ENCODE measurements at regions not wholly inside any gene's neighbourhood (a gene's known extent, or its start where the extent isn't known, plus 50 kb on each side); places are given as distances from the start of the nearest gene placed in this dataset.

GRCh38 chr4:126495163-126495752 is 1137.5 kb upstream of the INTU start:
- intact Hi-C loops (cut with micrococcal nuclease), result no loop called here
- H3K27ac ChIP-seq (ENCODE audit: insufficient read depth, low read depth, low read length), result no peak overlapping the region
- H3K4me1 ChIP-seq (ENCODE audit: control insufficient read depth, extremely low read depth, insufficient read depth, low read length), result no peaks in the 10 kb centered on the region
- H3K4me3 ChIP-seq (replicated peaks in 1 of 3; ENCODE audit: insufficient read depth in 1 of 3, low read depth in 1 of 3, low read length in 3 of 3), result no peak overlapping the region
- no peak overlapping the region for H3K4me2 ChIP-seq (ENCODE audit: insufficient read depth, low read length)
- no peaks in the 10 kb centered on the region for H3K9me1 ChIP-seq (replicated peaks; ENCODE audit: control insufficient read depth, extremely low read depth, insufficient read depth, low read length)
- DNase-seq (ENCODE audit: low read depth, low spot score), result no peak
- H3K79me2 ChIP-seq (ENCODE audit: control insufficient read depth, insufficient read depth, low read length), result no peaks in the 10 kb centered on the region
- H3K9me3 ChIP-seq (replicated peaks; ENCODE audit: control insufficient read depth, insufficient read depth, low read length), result no peaks in the 10 kb centered on the region
- no peak overlapping the region for H3K9ac ChIP-seq (replicated peaks; ENCODE audit: extremely low read depth, insufficient read depth, low read length)
- H2AFZ ChIP-seq (ENCODE audit: low read depth, low read length), result no peak overlapping the region
- H3K36me3 ChIP-seq (ENCODE audit: control insufficient read depth in 2 of 2, extremely low read depth in 1 of 2, insufficient read depth in 2 of 2, low read length in 2 of 2), result no peaks in the 10 kb centered on the region
- H4K20me1 ChIP-seq (replicated peaks; ENCODE audit: control insufficient read depth, extremely low read depth, insufficient read depth, low read length), result no peaks in the 10 kb centered on the region
- dilution Hi-C loops (cut with MboI; ENCODE audit: extremely low pct_ligation_motif_present, low sequenced_read_pairs), result no loop called here
- ChIA-PET POLR2A (no interaction called here), CTCF (interaction anchor here (1.0 to 1.3 kb wide), 2 partner anchors 9 to 10 kb away, joined by 3 read pairs; no protein-coding TSS in a partner anchor)
- no peak for TF ChIP-seq MYC (IDR thresholded peaks at IDR 0.05; ENCODE audit: low read depth, low read length)
- TF ChIP-seq GATA2 (IDR thresholded peaks at IDR 0.05; ENCODE audit: insufficient read depth, insufficient read length, low read depth, low read length), result no peak
- no peak for TF ChIP-seq EZH2 (IDR thresholded peaks at IDR 0.05; ENCODE audit: borderline replicate concordance, low read depth, low read length, severe bottlenecking)
- TF ChIP-seq JUN (IDR thresholded peaks at IDR 0.05; ENCODE audit: borderline replicate concordance, insufficient read depth, insufficient read length, low read depth), result no peak
- TF ChIP-seq POLR2A (IDR thresholded peaks at IDR 0.05; ENCODE audit: low read depth, low read length), result no peak
- FAIRE-seq, result no peak
- BruUV-seq (replicated peaks), result no TSS peak
- H3K27me3 ChIP-seq (ENCODE audit: control insufficient read depth in 2 of 2, insufficient read depth in 2 of 2, low read length in 2 of 2), result no peaks in the 10 kb centered on the region

GRCh38 chr4:126512979-126513378 is 1119.8 kb upstream of the INTU start:
- FAIRE-seq, result no peak
- H3K27ac ChIP-seq (ENCODE audit: insufficient read depth, low read depth, low read length), result no peak overlapping the region
- no peaks in the 10 kb centered on the region for H3K36me3 ChIP-seq (ENCODE audit: control insufficient read depth in 2 of 2, extremely low read depth in 1 of 2, insufficient read depth in 2 of 2, low read length in 2 of 2)
- dilution Hi-C loops (cut with MboI; ENCODE audit: extremely low pct_ligation_motif_present, low sequenced_read_pairs), result no loop called here
- H2AFZ ChIP-seq (ENCODE audit: low read depth, low read length), result no peak overlapping the region
- no peaks in the 10 kb centered on the region for H3K9me1 ChIP-seq (replicated peaks; ENCODE audit: control insufficient read depth, extremely low read depth, insufficient read depth, low read length)
- H4K20me1 ChIP-seq (replicated peaks; ENCODE audit: control insufficient read depth, extremely low read depth, insufficient read depth, low read length), result no peaks in the 10 kb centered on the region
- ChIA-PET POLR2A (no interaction called here), CTCF (interaction anchor here (1.4 kb wide), 1 partner anchor 10 kb away, joined by 4 read pairs; no protein-coding TSS in a partner anchor)
- DNase-seq (ENCODE audit: low read depth, low spot score), result no peak
- H3K4me1 ChIP-seq (ENCODE audit: control insufficient read depth, extremely low read depth, insufficient read depth, low read length), result no peaks in the 10 kb centered on the region
- H3K4me3 ChIP-seq (replicated peaks in 1 of 3; ENCODE audit: insufficient read depth in 1 of 3, low read depth in 1 of 3, low read length in 3 of 3), result no peak overlapping the region
- no peaks in the 10 kb centered on the region for H3K27me3 ChIP-seq (ENCODE audit: control insufficient read depth in 2 of 2, insufficient read depth in 2 of 2, low read length in 2 of 2)
- H3K4me2 ChIP-seq (ENCODE audit: insufficient read depth, low read length), result no peak overlapping the region
- H3K79me2 ChIP-seq (ENCODE audit: control insufficient read depth, insufficient read depth, low read length), result no peaks in the 10 kb centered on the region
- no peak overlapping the region for H3K9ac ChIP-seq (replicated peaks; ENCODE audit: extremely low read depth, insufficient read depth, low read length)
- no TSS peak for BruUV-seq (replicated peaks)
- TF ChIP-seq FOS (IDR thresholded peaks at IDR 0.05; ENCODE audit: borderline replicate concordance, insufficient read depth, low read length) (no peak), JUN (IDR thresholded peaks at IDR 0.05; ENCODE audit: borderline replicate concordance, insufficient read depth, insufficient read length, low read depth) (no peak), POLR2A (IDR thresholded peaks at IDR 0.05; ENCODE audit: low read depth, low read length) (no peak), POLR2AphosphoS5 (IDR thresholded peaks at IDR 0.05; ENCODE audit: insufficient read depth, low read depth, low read length) (no peak), MAX (IDR thresholded peaks at IDR 0.05; ENCODE audit: insufficient read depth, insufficient read length) (no peak), MYC (IDR thresholded peaks at IDR 0.05; ENCODE audit: low read depth, low read length) (no peak), CTCF (IDR thresholded peaks at IDR 0.05; ENCODE audit: extremely low read depth in 1 of 2, insufficient read depth in 1 of 2, low read depth in 1 of 2, low read length in 2 of 2) (no peak), EZH2 (IDR thresholded peaks at IDR 0.05; ENCODE audit: borderline replicate concordance, low read depth, low read length, severe bottlenecking) (no peak), GATA2 (IDR thresholded peaks at IDR 0.05; ENCODE audit: insufficient read depth, insufficient read length, low read depth, low read length) (no peak)
- H3K9me3 ChIP-seq (replicated peaks; ENCODE audit: control insufficient read depth, insufficient read depth, low read length), result no peaks in the 10 kb centered on the region
- intact Hi-C loops (cut with micrococcal nuclease), result no loop called here
